GM18505 (cell line): ENCODE measurements at regions not wholly inside any gene's neighbourhood (a gene's known extent, or its start where the extent isn't known, plus 50 kb on each side); places are given as distances from the start of the nearest gene placed in this dataset.

Experiments used
- ATAC-seq: cut with Tn5 transposase; IDR thresholded peaks from one replicate; pipeline ENCODE4 v1.9.1; 2021; ENCODE audit not compliant: unreplicated experiment
- POLR2A ChIP-seq: IDR thresholded peaks from 4 replicates; pipeline ENCODE4 v1.6.1; 2011; ENCODE audit warnings: borderline replicate concordance; ENCODE audit not compliant: insufficient read depth, insufficient read length; ENCODE audit errors: extremely low read depth

DNA sequence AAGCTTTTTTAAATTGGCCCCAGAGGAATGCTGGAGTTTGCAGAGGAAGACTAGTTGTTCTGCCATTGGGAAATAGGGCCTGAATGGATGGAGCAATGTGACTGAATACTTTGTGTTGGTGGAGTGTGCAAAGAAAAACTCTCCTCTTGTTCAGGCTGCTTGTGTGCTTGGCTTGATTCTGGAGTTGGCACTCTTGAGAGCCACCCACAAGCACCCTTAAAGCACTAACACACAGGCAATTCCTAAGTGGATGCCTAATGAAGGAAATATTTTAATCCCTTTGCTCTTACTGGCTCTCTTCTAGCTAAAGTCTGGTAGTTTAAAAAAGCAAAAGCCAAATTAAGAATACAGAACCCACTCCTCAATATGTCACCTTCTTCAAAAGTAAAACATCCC lies 304.4 kb upstream of the C2CD4B start:
- no peak for ATAC-seq
- TF ChIP-seq POLR2A = no peak

DNA sequence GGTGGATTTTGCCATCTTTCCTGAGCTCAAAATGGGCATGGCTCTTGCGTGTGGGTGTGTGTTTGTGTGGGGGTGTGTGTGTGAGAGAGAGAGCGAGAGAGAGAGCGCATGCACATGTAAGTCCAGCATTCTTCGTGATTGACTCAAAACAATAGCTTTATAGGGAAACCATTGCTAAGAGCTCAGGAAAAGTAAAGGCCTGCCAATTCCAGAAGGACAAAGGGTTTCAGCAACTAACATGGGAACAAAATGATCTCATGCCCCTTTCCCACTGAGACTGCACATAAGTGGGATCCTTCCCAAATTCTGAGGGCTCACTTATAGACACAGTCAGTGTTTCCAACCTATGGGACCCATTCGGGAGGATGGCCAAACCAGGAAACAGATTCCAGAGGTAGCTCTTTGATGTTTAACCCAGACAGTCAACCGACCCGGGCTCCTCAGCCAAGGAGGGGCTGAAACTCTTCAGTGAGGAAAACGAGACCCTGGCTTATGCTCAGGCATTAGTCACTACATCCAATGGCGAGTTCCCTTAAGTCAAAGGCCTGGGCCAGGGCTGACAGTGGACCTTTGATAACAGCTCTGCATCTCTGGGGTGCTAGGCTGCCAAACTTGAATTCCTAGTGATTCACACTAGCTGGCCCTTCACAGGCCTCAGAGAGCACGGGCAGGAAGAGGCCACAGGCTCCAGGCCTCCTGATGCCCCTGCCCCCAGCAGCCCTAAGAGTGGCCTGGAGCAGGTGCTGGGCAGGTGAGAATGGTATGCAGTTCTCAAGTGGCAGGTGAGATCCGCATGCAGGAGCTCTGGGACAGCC lies 305.0 kb upstream of the C2CD4B start:
- TF ChIP-seq POLR2A = no peak
- ATAC-seq = no peak

GRCh38 chr15:62472616-62473299 lies 307.7 kb upstream of the C2CD4B start:
- TF ChIP-seq POLR2A = no peak
- no peak for ATAC-seq

GRCh38 chr15:62474021-62474770 lies 309.1 kb upstream of the C2CD4B start:
- no peak for TF ChIP-seq POLR2A
- no peak for ATAC-seq

GRCh38 chr15:62474771-62475124 lies 309.7 kb upstream of the C2CD4B start:
- TF ChIP-seq POLR2A = no peak
- no peak for ATAC-seq

DNA sequence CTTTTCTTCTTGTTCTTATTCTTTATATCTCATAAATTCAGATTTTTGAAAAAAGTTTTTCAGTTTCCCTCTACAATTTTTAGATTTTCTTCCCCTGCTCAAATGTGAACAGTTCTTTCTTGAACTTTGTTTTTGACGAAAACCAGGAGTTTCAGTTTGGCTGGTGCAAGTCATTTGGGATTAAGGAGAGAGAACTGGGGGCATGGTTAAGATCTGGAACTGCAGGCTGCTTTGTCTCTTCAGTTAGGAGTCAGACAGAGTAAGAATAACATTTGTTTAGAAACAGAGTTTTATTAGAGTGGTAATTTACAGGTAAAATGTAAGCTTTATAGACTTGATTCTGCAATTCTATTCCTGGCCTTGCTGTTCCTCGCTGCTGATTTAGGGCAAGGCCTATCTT lies 310.5 kb upstream of the C2CD4B start:
- no peak for ATAC-seq
- TF ChIP-seq POLR2A = no peak

GRCh38 chr15:62476163-62476562 lies 311.1 kb upstream of the C2CD4B start:
- no peak for TF ChIP-seq POLR2A
- no peak for ATAC-seq

DNA sequence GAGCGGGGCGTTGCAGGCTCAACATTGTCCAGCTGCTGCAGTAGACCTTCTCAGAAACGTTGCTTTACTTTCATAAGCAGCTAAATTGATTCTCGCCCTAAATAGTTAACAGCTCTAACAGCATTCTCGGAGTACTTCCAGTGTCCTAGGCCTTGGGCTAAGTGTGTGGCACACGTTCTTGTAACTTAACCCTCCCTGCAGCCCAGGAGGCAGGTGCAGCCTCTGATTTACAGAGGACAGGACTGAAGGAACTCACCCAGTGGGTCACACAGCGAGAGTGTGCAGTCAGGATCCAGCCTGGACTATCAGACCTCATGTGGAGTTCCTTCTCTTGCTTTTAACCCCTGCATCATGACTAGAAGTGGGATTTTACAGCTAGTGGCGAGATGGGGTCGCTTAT lies 312.8 kb upstream of the C2CD4B start:
- TF ChIP-seq POLR2A = no peak
- no peak for ATAC-seq

DNA sequence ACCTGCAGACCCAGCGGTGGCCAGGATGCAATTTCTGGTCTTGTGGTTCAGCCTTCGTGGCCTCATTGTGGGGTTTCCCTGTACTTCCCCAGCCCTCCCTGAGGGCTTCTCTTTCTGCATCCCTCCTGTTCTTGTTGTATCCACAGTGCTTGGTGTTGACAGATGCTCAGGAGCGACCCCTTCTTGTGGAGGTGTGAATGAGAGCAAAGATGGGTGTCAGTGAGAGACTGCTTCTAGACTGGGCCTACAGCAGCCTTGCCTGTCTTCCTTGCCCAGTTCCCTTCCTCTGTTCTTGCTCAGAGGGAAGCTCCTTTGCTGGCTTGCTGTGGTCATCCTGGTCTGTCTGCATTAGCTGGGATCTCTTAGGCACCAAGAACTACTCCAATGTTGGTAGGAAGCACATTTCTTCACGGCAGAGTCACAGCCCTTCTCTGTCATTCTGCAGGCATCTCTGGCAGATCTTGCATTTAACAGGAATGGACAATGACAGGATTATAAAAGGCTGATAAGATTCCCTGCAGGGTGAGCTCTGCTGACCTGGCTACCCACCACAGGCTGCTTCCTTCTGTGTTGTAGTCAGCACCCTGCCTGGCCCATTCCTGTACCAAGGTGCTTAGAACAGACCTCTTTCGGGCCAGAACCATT lies 317.8 kb upstream of the C2CD4B start:
- no peak for TF ChIP-seq POLR2A

GRCh38 chr15:62483814-62484213 lies 318.7 kb upstream of the C2CD4B start:
- no peak for TF ChIP-seq POLR2A
- no peak for ATAC-seq

More for the DNA sequence above, 317.8 kb upstream of the C2CD4B start:
- no peak for ATAC-seq

- no peak for ATAC-seq
- TF ChIP-seq POLR2A = no peak
Observed at GRCh38 chr15:62485170-62485720, 320.2 kb upstream of the C2CD4B start.

DNA sequence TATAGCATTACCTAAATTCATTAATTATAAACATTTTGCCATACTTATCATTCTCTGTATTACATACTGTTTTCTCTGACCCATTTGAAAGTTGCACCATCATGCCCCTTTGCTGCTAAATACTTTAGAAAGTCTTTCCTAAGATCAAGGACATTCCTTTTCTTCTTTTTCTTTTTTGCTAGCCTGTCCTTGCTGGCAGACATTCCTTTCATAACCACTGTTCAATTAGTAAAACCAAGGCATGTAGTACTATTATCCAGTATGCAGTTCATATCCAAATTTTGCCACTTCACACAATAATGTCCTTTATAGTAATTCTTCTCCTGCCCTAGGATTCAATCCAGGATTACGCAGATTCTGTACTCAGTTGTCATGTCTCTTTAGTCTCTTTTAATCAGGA lies 321.0 kb upstream of the C2CD4B start:
- ATAC-seq = no peak
- no peak for TF ChIP-seq POLR2A

GRCh38 chr15:62488387-62488786 lies 323.3 kb upstream of the C2CD4B start:
- ATAC-seq = no peak
- TF ChIP-seq POLR2A = no peak
